Endothelial cell of umbilical vein (primary cell): ENCODE measurements at regions not wholly inside any gene's neighbourhood (a gene's known extent, or its start where the extent isn't known, plus 50 kb on each side); places are given as distances from the start of the nearest gene placed in this dataset.

Experiments
- BruUV-seq: library from RNA; stranded (reverse); fragments of 400-500 nt; replicated peaks from 2 replicates; lab custom pipeline; 2021; lab: Mats Ljungman, UMichigan
- CTCF ChIA-PET: fragments of 300-600, 350-600 bp; sonication (Branson Sonifier 250); formaldehyde crosslinking; loops from one replicate; lab custom pipeline; 2021; ENCODE audit warnings: antibody characterized with exemption, inconsistent platforms; lab: Charles Lee
- POLR2A ChIA-PET: fragments of 300-600, 350-600 bp; sonication (Branson Sonifier 250); formaldehyde crosslinking; loops from one replicate; lab custom pipeline; 2021; ENCODE audit warnings: antibody characterized with exemption, inconsistent platforms; lab: Charles Lee
- DNase-seq: peaks from one replicate; pipeline ENCODE4 v3.0.0-alpha.2; 2011; ENCODE audit warnings: low read depth, low spot score
- FAIRE-seq: peaks from 2 replicates; lab custom pipeline; 2011; peaks lifted over from hg19 to GRCh38; lab: Jason Lieb, UNC
- H2AFZ ChIP-seq: 2 replicates; pipeline ENCODE4 v1.6.0; 2012; ENCODE audit warnings: low read depth, low read length, control low read depth, inconsistent platforms
- H3K27ac ChIP-seq: 2 replicates; pipeline ENCODE4 v1.5.1; 2011; ENCODE audit warnings: low read depth, mild to moderate bottlenecking, control low read depth, low read length, moderate library complexity; ENCODE audit not compliant: insufficient read depth
- H3K27me3 ChIP-seq, 2 experiments: 2 replicates each; pipeline versions ENCODE4 v1.6.0 to v1.6.1; 2011; ENCODE audit warnings: low read length in 2 of 2, mixed read lengths in 1 of 2; ENCODE audit not compliant: control insufficient read depth in 2 of 2, insufficient read depth in 2 of 2
- H3K36me3 ChIP-seq, 2 experiments: 2 replicates in 1 of 2; 3 replicates in 1 of 2; pipeline ENCODE4 v1.5.1; 2011; ENCODE audit warnings: low read length in 2 of 2, mild to moderate bottlenecking in 1 of 2, moderate library complexity in 1 of 2; ENCODE audit not compliant: control insufficient read depth in 2 of 2, insufficient read depth in 2 of 2; ENCODE audit errors: extremely low read depth in 1 of 2
- H3K4me1 ChIP-seq: 3 replicates; pipeline ENCODE4 v1.5.1; 2011; ENCODE audit warnings: mild to moderate bottlenecking, low read length; ENCODE audit not compliant: control insufficient read depth, insufficient read depth; ENCODE audit errors: extremely low read depth
- H3K4me2 ChIP-seq: 2 replicates; pipeline ENCODE4 v1.6.1; 2011; ENCODE audit warnings: low read length, control low read depth, mixed read lengths; ENCODE audit not compliant: insufficient read depth
- H3K4me3 ChIP-seq, 3 experiments: fragments of 200-600 bp in 1 of 3; sonication (generic), shearing (Covaris generic) in 1 of 3; replicated peaks in 1 of 3; 2 replicates each; pipeline ENCODE4 v1.5.1; 2011 to 2016; ENCODE audit warnings: control low read depth in 3 of 3, low read length in 3 of 3, mild to moderate bottlenecking in 2 of 3, inconsistent platforms in 1 of 3, low read depth in 1 of 3, moderate library complexity in 1 of 3; ENCODE audit not compliant: insufficient read depth in 1 of 3
- H3K79me2 ChIP-seq: 2 replicates; pipeline ENCODE4 v1.6.0; 2012; ENCODE audit warnings: low read length, inconsistent platforms; ENCODE audit not compliant: control insufficient read depth, insufficient read depth
- H3K9ac ChIP-seq: replicated peaks from 2 replicates; pipeline ENCODE3; 2011; ENCODE audit warnings: low read length, control low read depth; ENCODE audit not compliant: insufficient read depth; ENCODE audit errors: extremely low read depth
- H3K9me1 ChIP-seq: replicated peaks from 3 replicates; pipeline ENCODE4 v1.6.0; 2011; ENCODE audit warnings: mild to moderate bottlenecking, low read length; ENCODE audit not compliant: control insufficient read depth, insufficient read depth; ENCODE audit errors: extremely low read depth
- H3K9me3 ChIP-seq: replicated peaks from 2 replicates; pipeline ENCODE4 v1.5.1; 2012; ENCODE audit warnings: low read length, inconsistent platforms; ENCODE audit not compliant: control insufficient read depth, insufficient read depth
- H4K20me1 ChIP-seq: replicated peaks from 2 replicates; pipeline ENCODE3; 2011; ENCODE audit warnings: mild to moderate bottlenecking, low read length; ENCODE audit not compliant: control insufficient read depth, insufficient read depth; ENCODE audit errors: extremely low read depth
- FOS ChIP-seq: IDR thresholded peaks from 2 replicates; pipeline ENCODE4 v1.6.1; 2011; ENCODE audit warnings: mild to moderate bottlenecking, low read length, moderate library complexity, borderline replicate concordance; ENCODE audit not compliant: insufficient read depth
- MAX ChIP-seq: IDR thresholded peaks from 2 replicates; pipeline ENCODE4 v1.6.1; 2011; ENCODE audit not compliant: insufficient read depth, insufficient read length
- POLR2AphosphoS5 ChIP-seq: IDR thresholded peaks from 2 replicates; pipeline ENCODE4 v1.6.1; 2012; ENCODE audit warnings: low read depth, mild to moderate bottlenecking, control low read depth, low read length, moderate library complexity; ENCODE audit not compliant: insufficient read depth
- dilution Hi-C: fragments of 300-500 bp; cut with MboI; formaldehyde crosslinking; loops from one replicate; pipeline ENCODE4 v1.15.0; 2019; ENCODE audit warnings: low sequenced_read_pairs; ENCODE audit not compliant: extremely low pct_ligation_motif_present
- intact Hi-C: fragments of 100-400 bp; cut with micrococcal nuclease; formaldehyde crosslinking; loops from one replicate; pipeline ENCODE4 v1.10.0; 2022

DNA sequence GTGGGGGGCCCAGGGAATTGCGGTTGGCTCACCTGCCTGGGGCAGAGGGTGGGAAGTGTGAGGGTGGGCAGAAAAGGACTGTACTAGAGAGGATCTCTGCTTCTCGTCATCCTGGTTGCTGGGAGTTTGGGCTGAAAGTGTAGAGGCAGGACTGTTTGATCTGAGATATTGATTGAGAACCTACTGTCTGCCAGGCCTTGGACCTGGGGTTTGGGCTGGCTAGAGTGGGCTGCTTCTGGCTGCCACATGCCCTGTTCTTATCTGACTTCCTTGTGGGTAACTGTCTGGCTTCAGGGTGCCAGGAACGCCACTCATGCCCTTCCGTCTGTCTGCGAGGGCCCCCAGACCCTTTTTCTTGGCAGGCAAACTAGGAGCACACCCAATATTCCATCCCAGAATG is 200.9 kb downstream of the FOXD2 start:
- CTCF ChIA-PET: interaction anchor here (0.6 kb wide), 1 partner anchor 11 kb away, joined by 3 read pairs; no protein-coding TSS in a partner anchor
- no peak overlapping the region for H3K27ac ChIP-seq
- BruUV-seq: no TSS peak

GRCh38 chr1:47643306-47644211 is 205.7 kb downstream of the FOXD2 start:
- intact Hi-C loops: no loop called here
- H3K9me3 ChIP-seq: no peaks in the 10 kb centered on the region
- no TSS peak for BruUV-seq
- TF ChIP-seq MAX: no peak
- no peak for TF ChIP-seq POLR2AphosphoS5
- no peaks in the 10 kb centered on the region for H3K36me3 ChIP-seq
- H3K79me2 ChIP-seq: no peaks in the 10 kb centered on the region
- ChIA-PET POLR2A (no interaction called here), CTCF (interaction anchor here (0.7 kb wide), 1 partner anchor 206 kb away, joined by 3 read pairs; the partner anchor contains the start of gene FOXD2)
- no peak for FAIRE-seq
- H3K4me1 ChIP-seq: no peaks in the 10 kb centered on the region
- no peak for DNase-seq
- no peak overlapping the region for H3K4me2 ChIP-seq
- no peaks in the 10 kb centered on the region for H3K9me1 ChIP-seq
- no peaks in the 10 kb centered on the region for H3K27me3 ChIP-seq
- no peak overlapping the region for H3K9ac ChIP-seq
- dilution Hi-C loops: no loop called here
- no peaks in the 10 kb centered on the region for H4K20me1 ChIP-seq
- H3K4me3 ChIP-seq: no peak overlapping the region
- no peak overlapping the region for H2AFZ ChIP-seq
- no peak overlapping the region for H3K27ac ChIP-seq

More for the DNA sequence above, 200.9 kb downstream of the FOXD2 start:
- Histone ChIP-seq H3K9ac (no peak overlapping the region), H3K9me3 (no peaks in the 10 kb centered on the region), H3K27me3 (no peaks in the 10 kb centered on the region), H3K9me1 (no peaks in the 10 kb centered on the region), H2AFZ (no peak overlapping the region), H3K4me3 (no peak overlapping the region), H3K4me1 (no peaks in the 10 kb centered on the region), H3K4me2 (no peak overlapping the region), H3K79me2 (no peaks in the 10 kb centered on the region), H3K36me3 (no peaks in the 10 kb centered on the region), H4K20me1 (no peaks in the 10 kb centered on the region)
- DNase-seq (no peak), FAIRE-seq (no peak)
- dilution Hi-C loops (no loop called here), intact Hi-C loops (no loop called here)
- POLR2A ChIA-PET: no interaction called here
- no peak for TF ChIP-seq FOS
